Keratinocyte (primary cell): ENCODE measurements at regions not wholly inside any gene's neighbourhood (a gene's known extent, or its start where the extent isn't known, plus 50 kb on each side); places are given as distances from the start of the nearest gene placed in this dataset.

Source experiments
- DNase-seq: peaks from one replicate; pipeline ENCODE4 v3.0.0-alpha.2; 2011; ENCODE audit warnings: low read depth, missing footprints, low spot score
- FAIRE-seq: peaks from 2 replicates; lab custom pipeline; 2011; peaks lifted over from hg19 to GRCh38; lab: Jason Lieb, UNC
- H2AFZ ChIP-seq: 2 replicates; pipeline ENCODE4 v1.6.0; 2012; ENCODE audit warnings: low read length, control low read depth, inconsistent platforms; ENCODE audit not compliant: control insufficient read depth
- H3K27ac ChIP-seq: 2 replicates; pipeline ENCODE4 v1.5.1; 2011; ENCODE audit warnings: low read length; ENCODE audit not compliant: control insufficient read depth, insufficient read depth
- H3K27me3 ChIP-seq: 3 replicates; pipeline ENCODE4 v1.6.0; 2011; ENCODE audit warnings: low read length; ENCODE audit not compliant: control insufficient read depth, insufficient read depth; ENCODE audit errors: extremely low read depth
- H3K36me3 ChIP-seq, 2 experiments: 2 replicates in 1 of 2; 3 replicates in 1 of 2; pipeline ENCODE4 v1.5.1; 2011; ENCODE audit warnings: low read length in 2 of 2, mild to moderate bottlenecking in 1 of 2; ENCODE audit not compliant: control insufficient read depth in 2 of 2, insufficient read depth in 2 of 2; ENCODE audit errors: extremely low read depth in 1 of 2
- H3K4me1 ChIP-seq: 3 replicates; pipeline ENCODE4 v1.5.1; 2011; ENCODE audit warnings: low read length; ENCODE audit not compliant: control insufficient read depth, insufficient read depth; ENCODE audit errors: extremely low read depth
- H3K4me2 ChIP-seq: 3 replicates; pipeline ENCODE4 v1.6.0; 2011; ENCODE audit warnings: low read depth, low read length; ENCODE audit not compliant: control insufficient read depth, insufficient read depth; ENCODE audit errors: extremely low read depth
- H3K4me3 ChIP-seq, 3 experiments: fragments of 200-600 bp in 1 of 3; sonication (generic) in 1 of 3; 2 replicates in 2 of 3; 3 replicates in 1 of 3; pipeline ENCODE4 v1.5.1; 2011 to 2016; ENCODE audit warnings: low read length in 3 of 3, mild to moderate bottlenecking in 3 of 3, control low read depth in 2 of 3, inconsistent platforms in 1 of 3, low read depth in 1 of 3, mixed read lengths in 1 of 3, mixed run types in 1 of 3, moderate library complexity in 1 of 3; ENCODE audit not compliant: control insufficient read depth in 2 of 3, insufficient read depth in 2 of 3; ENCODE audit errors: extremely low read depth in 1 of 3
- H3K79me2 ChIP-seq: 2 replicates; pipeline ENCODE4 v1.6.0; 2012; ENCODE audit warnings: low read length; ENCODE audit not compliant: control insufficient read depth, insufficient read depth
- H3K9ac ChIP-seq: 3 replicates; pipeline ENCODE4 v1.6.0; 2011; ENCODE audit warnings: low read length; ENCODE audit not compliant: control insufficient read depth, insufficient read depth; ENCODE audit errors: extremely low read depth
- H3K9me1 ChIP-seq: 3 replicates; pipeline ENCODE4 v1.6.0; 2011; ENCODE audit warnings: low read length; ENCODE audit not compliant: control insufficient read depth, insufficient read depth; ENCODE audit errors: extremely low read depth
- H3K9me3 ChIP-seq: 2 replicates; pipeline ENCODE4 v1.5.1; 2012; ENCODE audit warnings: low read depth, low read length; ENCODE audit not compliant: control insufficient read depth
- H4K20me1 ChIP-seq: 3 replicates; pipeline ENCODE4 v1.6.0; 2011; ENCODE audit warnings: low read length; ENCODE audit not compliant: control insufficient read depth, insufficient read depth; ENCODE audit errors: extremely low read depth
- EZH2 ChIP-seq: IDR thresholded peaks from one replicate; pipeline ENCODE4 v1.6.1; 2012; ENCODE audit warnings: inconsistent platforms, mild to moderate bottlenecking, low read length, moderate library complexity
- dilution Hi-C: fragments of 300-500 bp; cut with MboI; formaldehyde crosslinking; loops from one replicate; pipeline ENCODE4 v1.7.0; 2020; ENCODE audit warnings: low sequenced_read_pairs; ENCODE audit not compliant: extremely low pct_ligation_motif_present
- TF ChIP-seq, protein P1 (sequence below), 3 experiments: IDR thresholded peaks in 1 of 3; conservative IDR thresholded peaks in 1 of 3; optimal IDR thresholded peaks in 1 of 3; 2 replicates in 2 of 3; 3 replicates in 1 of 3; pipeline versions ENCODE3 to v1.5.1; 2011; ENCODE audit warnings: low read length in 3 of 3, mild to moderate bottlenecking in 3 of 3, moderate library complexity in 2 of 3, control low read depth in 1 of 3, inconsistent platforms in 1 of 3; ENCODE audit not compliant: insufficient read depth in 2 of 3; ENCODE audit errors: extremely low read depth in 1 of 3

DNA sequence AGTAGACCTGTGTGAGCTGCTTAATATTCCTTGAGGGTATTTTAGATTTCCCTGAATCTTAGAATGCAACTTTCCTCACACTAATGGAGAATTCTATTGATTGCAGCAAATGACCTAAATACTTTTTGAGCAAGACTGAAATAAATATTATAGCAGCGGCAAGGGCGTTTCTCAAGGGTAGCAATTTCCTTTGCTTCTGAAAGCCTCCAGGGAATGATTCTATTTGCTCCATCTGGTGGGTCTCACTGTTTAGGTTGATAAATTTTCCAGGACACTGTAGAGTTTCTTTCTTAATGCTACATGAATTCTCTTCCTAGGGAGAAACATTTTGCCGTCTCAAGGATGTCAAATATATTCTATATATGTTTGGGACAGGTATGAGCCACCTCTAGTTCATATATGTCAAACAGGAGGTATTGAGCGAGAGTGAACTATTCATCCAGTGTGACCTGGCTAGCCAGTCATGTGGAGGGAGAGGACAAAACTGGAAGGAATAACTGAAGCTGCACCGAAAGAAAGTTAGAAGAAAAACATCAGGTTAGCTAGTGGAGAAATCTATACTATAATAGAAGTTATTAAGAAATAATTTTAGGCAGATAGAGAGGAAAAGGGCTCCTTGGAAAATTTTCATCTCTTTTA is 57.9 kb upstream of the FZD8 start:
- H4K20me1 ChIP-seq = no peaks in the 10 kb centered on the region
- FAIRE-seq (no peak), DNase-seq (no peak)
- no peaks in the 10 kb centered on the region for H3K4me1 ChIP-seq
- no peak overlapping the region for H3K9ac ChIP-seq
- no peak overlapping the region for H3K27ac ChIP-seq
- dilution Hi-C loops = no loop called here
- H2AFZ ChIP-seq = no peak overlapping the region
- H3K4me2 ChIP-seq = no peak overlapping the region
- H3K27me3 ChIP-seq = no peaks in the 10 kb centered on the region
- H3K36me3 ChIP-seq = no peaks in the 10 kb centered on the region
- no peaks in the 10 kb centered on the region for H3K9me1 ChIP-seq
- TF ChIP-seq, protein P1, sequence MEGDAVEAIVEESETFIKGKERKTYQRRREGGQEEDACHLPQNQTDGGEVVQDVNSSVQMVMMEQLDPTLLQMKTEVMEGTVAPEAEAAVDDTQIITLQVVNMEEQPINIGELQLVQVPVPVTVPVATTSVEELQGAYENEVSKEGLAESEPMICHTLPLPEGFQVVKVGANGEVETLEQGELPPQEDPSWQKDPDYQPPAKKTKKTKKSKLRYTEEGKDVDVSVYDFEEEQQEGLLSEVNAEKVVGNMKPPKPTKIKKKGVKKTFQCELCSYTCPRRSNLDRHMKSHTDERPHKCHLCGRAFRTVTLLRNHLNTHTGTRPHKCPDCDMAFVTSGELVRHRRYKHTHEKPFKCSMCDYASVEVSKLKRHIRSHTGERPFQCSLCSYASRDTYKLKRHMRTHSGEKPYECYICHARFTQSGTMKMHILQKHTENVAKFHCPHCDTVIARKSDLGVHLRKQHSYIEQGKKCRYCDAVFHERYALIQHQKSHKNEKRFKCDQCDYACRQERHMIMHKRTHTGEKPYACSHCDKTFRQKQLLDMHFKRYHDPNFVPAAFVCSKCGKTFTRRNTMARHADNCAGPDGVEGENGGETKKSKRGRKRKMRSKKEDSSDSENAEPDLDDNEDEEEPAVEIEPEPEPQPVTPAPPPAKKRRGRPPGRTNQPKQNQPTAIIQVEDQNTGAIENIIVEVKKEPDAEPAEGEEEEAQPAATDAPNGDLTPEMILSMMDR (optimal IDR thresholded peaks at IDR 0.05 in 1 of 3, IDR thresholded peaks at IDR 0.05 in 1 of 3, conservative IDR thresholded peaks at IDR 0.05 in 1 of 3; ENCODE audit: extremely low read depth in 1 of 3, insufficient read depth in 2 of 3, low read length in 3 of 3) = no peak
- no peak for TF ChIP-seq EZH2
- no peak overlapping the region for H3K4me3 ChIP-seq
- H3K79me2 ChIP-seq = no peaks in the 10 kb centered on the region
- H3K9me3 ChIP-seq = no peaks in the 10 kb centered on the region

DNA sequence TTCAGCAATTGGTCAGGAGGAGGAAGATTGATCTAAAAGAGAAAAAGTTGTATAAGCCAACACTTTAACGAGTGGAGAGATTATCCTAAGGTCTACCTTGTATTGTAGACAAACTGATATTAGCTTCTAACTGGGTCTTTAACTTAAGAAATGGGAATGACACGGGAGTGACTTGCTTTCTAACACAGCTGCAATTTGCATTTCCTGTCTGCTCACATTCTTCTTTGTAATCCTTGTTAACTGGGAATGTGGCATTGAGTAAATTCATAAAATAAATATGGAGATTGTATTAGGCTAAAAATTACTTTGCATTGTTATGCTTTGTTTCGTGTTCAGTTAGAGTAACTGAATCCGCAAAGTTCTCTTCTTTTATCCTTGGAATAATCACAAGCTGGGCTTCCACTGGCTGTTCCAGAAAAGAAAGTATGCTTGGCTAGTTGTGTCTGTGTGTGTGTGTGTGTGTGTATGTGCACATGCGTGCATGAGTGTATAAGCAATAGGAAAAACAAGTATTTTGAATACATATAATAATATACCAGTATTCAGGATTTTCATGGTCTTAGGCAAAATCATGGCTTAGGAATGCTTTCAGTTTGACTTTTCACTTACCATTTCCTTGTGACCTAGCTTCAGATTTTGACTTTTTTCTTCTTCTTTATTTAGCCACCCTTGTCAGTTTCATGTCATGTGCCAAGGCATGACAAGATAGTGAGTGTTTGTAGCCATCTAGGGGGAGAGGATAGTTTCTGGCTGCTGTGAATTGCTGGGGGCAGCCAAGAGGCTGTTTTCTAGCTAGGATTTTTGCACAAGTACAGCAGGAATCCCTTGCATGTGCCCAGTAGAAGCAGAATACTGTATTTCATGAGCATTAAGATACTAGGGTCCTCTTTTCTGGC is 54.5 kb upstream of the FZD8 start:
- H3K4me3 ChIP-seq = no peak overlapping the region
- no peak overlapping the region for H3K27ac ChIP-seq
- DNase-seq (no peak), FAIRE-seq (no peak)
- no peaks in the 10 kb centered on the region for H3K36me3 ChIP-seq
- H2AFZ ChIP-seq = no peak overlapping the region
- dilution Hi-C loops = no loop called here
- TF ChIP-seq, protein P1 (optimal IDR thresholded peaks at IDR 0.05 in 1 of 3, IDR thresholded peaks at IDR 0.05 in 1 of 3, conservative IDR thresholded peaks at IDR 0.05 in 1 of 3; ENCODE audit: extremely low read depth in 1 of 3, insufficient read depth in 2 of 3, low read length in 3 of 3) = no peak
- TF ChIP-seq EZH2 = no peak
- H3K9me1 ChIP-seq = no peaks in the 10 kb centered on the region
- H4K20me1 ChIP-seq = no peaks in the 10 kb centered on the region
- no peaks in the 10 kb centered on the region for H3K79me2 ChIP-seq
- no peaks in the 10 kb centered on the region for H3K9me3 ChIP-seq
- H3K27me3 ChIP-seq = no peaks in the 10 kb centered on the region
- H3K4me1 ChIP-seq = no peaks in the 10 kb centered on the region
- H3K4me2 ChIP-seq = no peak overlapping the region
- no peak overlapping the region for H3K9ac ChIP-seq
